PC-3 (cell line): ENCODE measurements at regions not wholly inside any gene's neighbourhood (a gene's known extent, or its start where the extent isn't known, plus 50 kb on each side); places are given as distances from the start of the nearest gene placed in this dataset.

Source experiments
- CTCF ChIP-seq: fragments of 300-600 bp; sonication (generic); conservative IDR thresholded peaks from 2 replicates; pipeline ENCODE4 v1.5.1; 2017; ENCODE audit warnings: antibody characterized with exemption, low read depth, mild to moderate bottlenecking, low read length
- EZH2phosphoT487 ChIP-seq: fragments of 300-600 bp; sonication (generic); IDR thresholded peaks from 2 replicates; pipeline ENCODE4 v1.6.1; 2018; ENCODE audit warnings: mild to moderate bottlenecking, antibody characterized with exemption, low read length, borderline replicate concordance

GRCh38 chr15:97521381-97522285 is 438.9 kb upstream of the ARRDC4 start:
- TF ChIP-seq EZH2phosphoT487 (no peak), CTCF (no peak)
